ENCODE measurements at regions not wholly inside any gene's neighbourhood (a gene's known extent, or its start where the extent isn't known, plus 50 kb on each side); places are given as distances from the start of the nearest gene placed in this dataset.

- H3K4me1 ChIP-seq (ENCODE audit: control insufficient read depth, insufficient read depth, low read length, poor library complexity, severe bottlenecking), result no peaks in the 10 kb centered on the region
- H3K27ac ChIP-seq (ENCODE audit: insufficient read depth, low read length, poor library complexity, severe bottlenecking), result no peak overlapping the region
- Mint-ChIP-seq H3K4me1 (no peaks in the 10 kb centered on the region), H3K36me3 (no peaks in the 10 kb centered on the region), H3K4me3 (no peak overlapping the region), H3K27me3 (no peaks in the 10 kb centered on the region), H3K27ac (no peak overlapping the region), H3K9me3 (peaks cover 0 to 7% (median 3%) of the 10 kb centered on the region in 7 donors)
- ATAC-seq (ENCODE audit: low read depth in 2 of 2) (no peak), DNase-seq (no peak)
- no peaks in the 10 kb centered on the region for H3K9me3 ChIP-seq (ENCODE audit: control insufficient read depth in 2 of 2, low read length in 2 of 2)
- H3K36me3 ChIP-seq (ENCODE audit: control insufficient read depth, insufficient read depth, low read length), result no peaks in the 10 kb centered on the region
- no peak overlapping the region for H3K4me3 ChIP-seq (ENCODE audit: low read depth, low read length)
- H3K27me3 ChIP-seq (ENCODE audit: control insufficient read depth, insufficient read depth, low read length), result no peaks in the 10 kb centered on the region
These were observed 346.1 kb downstream of the IRS2 start for GRCh38 chr13:109440320-109440719.

GRCh38 chr13:109439813-109440212 is 346.6 kb downstream of the IRS2 start:
- no peaks in the 10 kb centered on the region for H3K4me1 Mint-ChIP-seq
- no peak overlapping the region for H3K27ac Mint-ChIP-seq
- Histone ChIP-seq H3K27ac (ENCODE audit: insufficient read depth, low read length, poor library complexity, severe bottlenecking) (no peak overlapping the region), H3K9me3 (ENCODE audit: control insufficient read depth in 2 of 2, low read length in 2 of 2) (no peaks in the 10 kb centered on the region), H3K4me3 (ENCODE audit: low read depth, low read length) (no peak overlapping the region), H3K27me3 (ENCODE audit: control insufficient read depth, insufficient read depth, low read length) (no peaks in the 10 kb centered on the region), H3K4me1 (ENCODE audit: control insufficient read depth, insufficient read depth, low read length, poor library complexity, severe bottlenecking) (no peaks in the 10 kb centered on the region), H3K36me3 (ENCODE audit: control insufficient read depth, insufficient read depth, low read length) (no peaks in the 10 kb centered on the region)
- H3K4me3 Mint-ChIP-seq, result no peak overlapping the region
- no peak for DNase-seq
- H3K27me3 Mint-ChIP-seq, result no peaks in the 10 kb centered on the region
- H3K36me3 Mint-ChIP-seq, result no peaks in the 10 kb centered on the region
- H3K9me3 Mint-ChIP-seq, result peaks cover 0 to 6% (median 4%) of the 10 kb centered on the region in 7 donors
- ATAC-seq (ENCODE audit: low read depth in 2 of 2), result no peak

DNA sequence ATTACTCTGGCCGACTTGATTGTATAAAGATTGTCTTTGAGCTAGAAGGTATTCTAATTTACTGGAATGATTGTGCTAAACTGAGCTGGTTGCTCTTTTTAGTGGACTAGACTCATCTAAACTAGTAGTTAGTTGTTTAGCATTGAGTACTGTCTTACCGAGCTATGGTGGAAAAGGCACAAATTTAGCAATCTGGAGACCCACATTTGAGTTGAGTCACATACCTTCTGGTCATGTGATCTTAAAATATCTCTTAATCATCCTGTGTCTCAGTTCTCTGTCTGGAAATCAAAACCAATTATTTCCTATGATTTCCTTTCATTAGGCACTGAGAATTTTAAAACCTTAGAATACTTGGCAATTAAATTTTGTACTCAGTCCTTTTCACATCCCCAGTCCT is 349.5 kb downstream of the IRS2 start:
- H3K4me3 Mint-ChIP-seq, result no peak overlapping the region
- Histone ChIP-seq H3K4me1 (ENCODE audit: control insufficient read depth, insufficient read depth, low read length, poor library complexity, severe bottlenecking) (no peaks in the 10 kb centered on the region), H3K9me3 (ENCODE audit: control insufficient read depth in 2 of 2, low read length in 2 of 2) (peaks cover 0 to 4% of the 10 kb centered on the region in 2 experiments), H3K4me3 (ENCODE audit: low read depth, low read length) (no peak overlapping the region), H3K36me3 (ENCODE audit: control insufficient read depth, insufficient read depth, low read length) (no peaks in the 10 kb centered on the region), H3K27ac (ENCODE audit: insufficient read depth, low read length, poor library complexity, severe bottlenecking) (no peak overlapping the region), H3K27me3 (ENCODE audit: control insufficient read depth, insufficient read depth, low read length) (no peaks in the 10 kb centered on the region)
- H3K9me3 Mint-ChIP-seq, result peaks cover 2 to 11% (median 6%) of the 10 kb centered on the region in 7 donors
- no peak for ATAC-seq (ENCODE audit: low read depth in 2 of 2)
- peaks cover 4% of the 10 kb centered on the region for H3K27me3 Mint-ChIP-seq
- peaks cover 4% of the 10 kb centered on the region for H3K36me3 Mint-ChIP-seq
- H3K4me1 Mint-ChIP-seq, result no peaks in the 10 kb centered on the region
- DNase-seq, result no peak
- H3K27ac Mint-ChIP-seq, result no peak overlapping the region

- ATAC-seq (ENCODE audit: low read depth in 2 of 2) (no peak), DNase-seq (no peak)
- Mint-ChIP-seq H3K36me3 (peaks cover 4% of the 10 kb centered on the region), H3K9me3 (peaks cover 2 to 13% (median 6%) of the 10 kb centered on the region in 7 donors), H3K27me3 (peaks cover 4% of the 10 kb centered on the region), H3K4me3 (no peak overlapping the region), H3K27ac (no peak overlapping the region), H3K4me1 (no peaks in the 10 kb centered on the region)
- Histone ChIP-seq H3K4me1 (ENCODE audit: control insufficient read depth, insufficient read depth, low read length, poor library complexity, severe bottlenecking) (no peaks in the 10 kb centered on the region), H3K36me3 (ENCODE audit: control insufficient read depth, insufficient read depth, low read length) (no peaks in the 10 kb centered on the region), H3K27ac (ENCODE audit: insufficient read depth, low read length, poor library complexity, severe bottlenecking) (no peak overlapping the region), H3K9me3 (ENCODE audit: control insufficient read depth in 2 of 2, low read length in 2 of 2) (peaks cover 0 to 4% of the 10 kb centered on the region in 2 experiments), H3K4me3 (ENCODE audit: low read depth, low read length) (no peak overlapping the region), H3K27me3 (ENCODE audit: control insufficient read depth, insufficient read depth, low read length) (no peaks in the 10 kb centered on the region)
These were observed 350.2 kb downstream of the IRS2 start for GRCh38 chr13:109436055-109436622.

DNA sequence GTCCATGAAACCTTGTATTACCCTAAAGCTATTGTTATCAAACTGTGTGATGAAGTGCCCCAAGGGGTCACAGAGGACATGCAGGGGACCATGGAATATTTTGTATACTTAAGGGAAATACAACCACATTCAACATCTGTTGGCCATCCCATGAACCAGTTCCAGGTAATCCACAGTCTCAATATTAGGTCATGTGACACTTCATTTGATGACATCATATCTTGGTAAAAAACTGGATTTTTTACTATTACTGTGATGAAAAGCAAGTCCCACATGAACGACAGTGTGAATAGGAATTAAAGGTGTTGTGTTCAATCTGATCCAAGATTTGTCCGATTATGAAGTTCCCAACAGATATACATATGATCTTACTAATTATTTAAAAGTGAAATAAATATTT is 355.2 kb downstream of the IRS2 start:
- Histone ChIP-seq H3K4me3 (ENCODE audit: low read depth, low read length) (no peak overlapping the region), H3K27me3 (ENCODE audit: control insufficient read depth, insufficient read depth, low read length) (no peaks in the 10 kb centered on the region), H3K27ac (ENCODE audit: insufficient read depth, low read length, poor library complexity, severe bottlenecking) (no peak overlapping the region), H3K4me1 (ENCODE audit: control insufficient read depth, insufficient read depth, low read length, poor library complexity, severe bottlenecking) (no peaks in the 10 kb centered on the region), H3K36me3 (ENCODE audit: control insufficient read depth, insufficient read depth, low read length) (no peaks in the 10 kb centered on the region), H3K9me3 (ENCODE audit: control insufficient read depth in 2 of 2, low read length in 2 of 2) (peaks cover 0 to 4% of the 10 kb centered on the region in 2 experiments)
- Mint-ChIP-seq H3K9me3 (peaks cover 1 to 17% (median 5%) of the 10 kb centered on the region in 7 donors), H3K36me3 (peaks cover 4% of the 10 kb centered on the region), H3K4me1 (no peaks in the 10 kb centered on the region), H3K27ac (no peak overlapping the region), H3K27me3 (peaks cover 8% of the 10 kb centered on the region), H3K4me3 (no peak overlapping the region)
- no peak for ATAC-seq (ENCODE audit: low read depth in 2 of 2)
- DNase-seq, result no peak

- Histone ChIP-seq H3K4me1 (ENCODE audit: control insufficient read depth, insufficient read depth, low read length, poor library complexity, severe bottlenecking) (no peaks in the 10 kb centered on the region), H3K36me3 (ENCODE audit: control insufficient read depth, insufficient read depth, low read length) (no peaks in the 10 kb centered on the region), H3K9me3 (ENCODE audit: control insufficient read depth in 2 of 2, low read length in 2 of 2) (peaks cover 0 to 4% of the 10 kb centered on the region in 2 experiments), H3K4me3 (ENCODE audit: low read depth, low read length) (no peak overlapping the region), H3K27ac (ENCODE audit: insufficient read depth, low read length, poor library complexity, severe bottlenecking) (no peak overlapping the region), H3K27me3 (ENCODE audit: control insufficient read depth, insufficient read depth, low read length) (peaks cover 3% of the 10 kb centered on the region)
- peaks cover 4% of the 10 kb centered on the region for H3K27me3 Mint-ChIP-seq
- ATAC-seq (ENCODE audit: low read depth in 2 of 2) (no peak), DNase-seq (no peak)
- H3K4me3 Mint-ChIP-seq, result no peak overlapping the region
- H3K9me3 Mint-ChIP-seq, result peaks cover 0 to 7% (median 4%) of the 10 kb centered on the region in 7 donors
- H3K36me3 Mint-ChIP-seq, result peaks cover 1% of the 10 kb centered on the region
- H3K27ac Mint-ChIP-seq, result no peak overlapping the region
- H3K4me1 Mint-ChIP-seq, result no peaks in the 10 kb centered on the region
These were observed 358.2 kb downstream of the IRS2 start for GRCh38 chr13:109428146-109428545.

DNA sequence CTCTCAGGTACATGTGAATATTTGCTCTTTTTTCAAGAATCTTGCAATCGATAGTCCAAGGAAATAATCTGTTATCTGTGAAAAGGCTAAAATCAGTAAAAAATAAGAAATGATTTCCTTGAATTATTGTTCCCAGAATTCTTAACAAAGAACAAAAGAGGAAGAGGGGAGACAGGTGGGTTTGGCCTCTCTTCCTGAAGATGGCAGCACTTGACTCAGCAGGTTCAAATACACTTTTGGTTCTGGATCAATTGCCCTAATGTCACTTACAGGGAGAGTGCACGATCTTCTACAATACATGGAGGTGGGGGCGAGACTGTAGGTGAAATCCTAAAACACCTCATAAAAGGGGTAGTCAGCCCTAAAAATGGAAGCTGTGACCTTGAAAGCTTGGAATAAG is 358.7 kb downstream of the IRS2 start:
- DNase-seq, result no peak
- Mint-ChIP-seq H3K9me3 (peaks cover 0 to 6% (median 3%) of the 10 kb centered on the region in 7 donors), H3K27ac (no peak overlapping the region), H3K4me3 (no peak overlapping the region), H3K4me1 (no peaks in the 10 kb centered on the region), H3K36me3 (no peaks in the 10 kb centered on the region), H3K27me3 (peaks cover 4% of the 10 kb centered on the region)
- Histone ChIP-seq H3K4me3 (ENCODE audit: low read depth, low read length) (no peak overlapping the region), H3K36me3 (ENCODE audit: control insufficient read depth, insufficient read depth, low read length) (no peaks in the 10 kb centered on the region), H3K27ac (ENCODE audit: insufficient read depth, low read length, poor library complexity, severe bottlenecking) (no peak overlapping the region), H3K27me3 (ENCODE audit: control insufficient read depth, insufficient read depth, low read length) (peaks cover 3% of the 10 kb centered on the region), H3K9me3 (ENCODE audit: control insufficient read depth in 2 of 2, low read length in 2 of 2) (peaks cover 0 to 4% of the 10 kb centered on the region in 2 experiments), H3K4me1 (ENCODE audit: control insufficient read depth, insufficient read depth, low read length, poor library complexity, severe bottlenecking) (no peaks in the 10 kb centered on the region)
- no peak for ATAC-seq (ENCODE audit: low read depth in 2 of 2)

DNA sequence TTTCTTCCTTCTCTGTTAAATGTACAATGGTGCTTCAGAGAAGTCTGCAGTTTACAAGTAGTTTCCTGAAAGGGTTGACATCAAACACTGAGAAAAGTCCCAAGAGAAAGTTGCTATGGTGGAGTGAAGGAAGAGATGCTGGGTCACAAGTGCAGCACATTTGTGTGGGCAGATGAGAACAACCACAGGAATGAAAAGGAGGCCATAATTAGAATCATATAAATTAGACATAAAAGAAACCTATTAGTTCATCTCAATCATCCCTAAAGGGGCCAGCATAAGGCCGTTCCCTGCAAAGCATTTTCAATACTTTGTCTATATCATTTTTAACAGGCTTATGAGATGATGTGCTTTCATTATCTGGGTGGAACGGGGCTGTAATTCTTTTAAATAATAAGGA is 359.2 kb downstream of the IRS2 start:
- peaks cover 0 to 6% (median 3%) of the 10 kb centered on the region in 7 donors for H3K9me3 Mint-ChIP-seq
- Histone ChIP-seq H3K27ac (ENCODE audit: insufficient read depth, low read length, poor library complexity, severe bottlenecking) (no peak overlapping the region), H3K4me1 (ENCODE audit: control insufficient read depth, insufficient read depth, low read length, poor library complexity, severe bottlenecking) (no peaks in the 10 kb centered on the region), H3K4me3 (ENCODE audit: low read depth, low read length) (no peak overlapping the region), H3K9me3 (ENCODE audit: control insufficient read depth in 2 of 2, low read length in 2 of 2) (no peaks in the 10 kb centered on the region), H3K27me3 (ENCODE audit: control insufficient read depth, insufficient read depth, low read length) (peaks cover 3% of the 10 kb centered on the region), H3K36me3 (ENCODE audit: control insufficient read depth, insufficient read depth, low read length) (no peaks in the 10 kb centered on the region)
- DNase-seq (no peak), ATAC-seq (ENCODE audit: low read depth in 2 of 2) (no peak)
- no peaks in the 10 kb centered on the region for H3K36me3 Mint-ChIP-seq
- no peak overlapping the region for H3K27ac Mint-ChIP-seq
- no peaks in the 10 kb centered on the region for H3K4me1 Mint-ChIP-seq
- H3K4me3 Mint-ChIP-seq, result no peak overlapping the region
- peaks cover 6% of the 10 kb centered on the region for H3K27me3 Mint-ChIP-seq

All from CD4-positive, CD25-positive, alpha-beta regulatory T cell (primary cell).